ENCODE measurements at regions not wholly inside any gene's neighbourhood (a gene's known extent, or its start where the extent isn't known, plus 50 kb on each side); places are given as distances from the start of the nearest gene placed in this dataset.

DNA sequence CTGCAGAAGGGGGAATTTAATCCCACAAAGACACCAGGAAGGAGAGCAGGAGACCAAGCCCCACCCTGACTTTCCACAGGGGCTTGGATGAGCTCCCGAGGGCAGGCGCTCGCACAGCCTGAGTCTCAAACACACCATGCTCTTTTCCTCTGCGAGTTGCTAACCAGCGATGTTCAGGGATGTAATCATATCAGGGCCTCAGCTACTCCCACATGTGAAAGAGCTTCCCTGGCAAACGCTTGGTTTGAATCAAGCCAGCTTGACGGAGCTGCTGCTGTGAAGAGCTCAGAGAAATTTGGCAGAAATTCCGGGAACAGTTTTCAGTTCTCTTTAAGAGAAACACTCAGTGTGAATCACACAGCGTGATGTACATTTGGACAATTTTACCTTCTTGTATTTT is 385.8 kb downstream of the GALR1 start:
- Histone ChIP-seq H3K27ac (ENCODE audit: low read length) (no peak overlapping the region), H2AFZ (ENCODE audit: low read depth, low read length) (no peak overlapping the region), H3F3A (ENCODE audit: insufficient read depth, low read length, poor library complexity, severe bottlenecking) (no peaks in the 10 kb centered on the region)

GRCh38 chr18:77635858-77636257 is 386.2 kb downstream of the GALR1 start:
- Histone ChIP-seq H2AFZ (ENCODE audit: low read depth, low read length) (no peak overlapping the region), H3K9me3 (ENCODE audit: low read length) (no peaks in the 10 kb centered on the region), H3K9me2 (ENCODE audit: insufficient read depth, low read length) (no peaks in the 10 kb centered on the region), H3K9ac (ENCODE audit: low read length) (no peak overlapping the region), H3K4me2 (ENCODE audit: low read length) (no peak overlapping the region), H3K4me3 (ENCODE audit: low read length) (no peak overlapping the region), H3K27ac (ENCODE audit: low read length) (no peak overlapping the region), H4K20me1 (ENCODE audit: insufficient read depth) (no peaks in the 10 kb centered on the region), H3K27me3 (ENCODE audit: insufficient read depth, low read depth, low read length) (no peaks in the 10 kb centered on the region), H3K36me3 (ENCODE audit: insufficient read depth, low read length) (no peaks in the 10 kb centered on the region), H3K79me2 (replicated peaks; ENCODE audit: insufficient read depth, low read length) (no peaks in the 10 kb centered on the region), H3F3A (ENCODE audit: insufficient read depth, low read length, poor library complexity, severe bottlenecking) (no peaks in the 10 kb centered on the region)
- TF ChIP-seq MXI1 (conservative IDR thresholded peaks at IDR 0.05; ENCODE audit: poor library complexity, severe bottlenecking): no peak
- no peak for TF ChIP-seq EZH2 (IDR thresholded peaks at IDR 0.05; ENCODE audit: borderline replicate concordance, insufficient read depth, low read length, poor library complexity, severe bottlenecking)
- TF ChIP-seq, protein P1, sequence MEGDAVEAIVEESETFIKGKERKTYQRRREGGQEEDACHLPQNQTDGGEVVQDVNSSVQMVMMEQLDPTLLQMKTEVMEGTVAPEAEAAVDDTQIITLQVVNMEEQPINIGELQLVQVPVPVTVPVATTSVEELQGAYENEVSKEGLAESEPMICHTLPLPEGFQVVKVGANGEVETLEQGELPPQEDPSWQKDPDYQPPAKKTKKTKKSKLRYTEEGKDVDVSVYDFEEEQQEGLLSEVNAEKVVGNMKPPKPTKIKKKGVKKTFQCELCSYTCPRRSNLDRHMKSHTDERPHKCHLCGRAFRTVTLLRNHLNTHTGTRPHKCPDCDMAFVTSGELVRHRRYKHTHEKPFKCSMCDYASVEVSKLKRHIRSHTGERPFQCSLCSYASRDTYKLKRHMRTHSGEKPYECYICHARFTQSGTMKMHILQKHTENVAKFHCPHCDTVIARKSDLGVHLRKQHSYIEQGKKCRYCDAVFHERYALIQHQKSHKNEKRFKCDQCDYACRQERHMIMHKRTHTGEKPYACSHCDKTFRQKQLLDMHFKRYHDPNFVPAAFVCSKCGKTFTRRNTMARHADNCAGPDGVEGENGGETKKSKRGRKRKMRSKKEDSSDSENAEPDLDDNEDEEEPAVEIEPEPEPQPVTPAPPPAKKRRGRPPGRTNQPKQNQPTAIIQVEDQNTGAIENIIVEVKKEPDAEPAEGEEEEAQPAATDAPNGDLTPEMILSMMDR (IDR thresholded peaks at IDR 0.05; ENCODE audit: poor library complexity, severe bottlenecking): no peak
- TF ChIP-seq RAD21 (conservative IDR thresholded peaks at IDR 0.05): no peak
- no peak for TF ChIP-seq SMC3 (conservative IDR thresholded peaks at IDR 0.05; ENCODE audit: poor library complexity)
- no peak for TF ChIP-seq TAF1 (IDR thresholded peaks at IDR 0.05; ENCODE audit: low read depth)
- TF ChIP-seq EP300 (conservative IDR thresholded peaks at IDR 0.05; ENCODE audit: poor library complexity, severe bottlenecking): no peak

More for the DNA sequence above, 385.8 kb downstream of the GALR1 start:
- Histone ChIP-seq H3K9me3 (ENCODE audit: low read length) (no peaks in the 10 kb centered on the region), H3K27me3 (ENCODE audit: insufficient read depth, low read depth, low read length) (no peaks in the 10 kb centered on the region), H3K36me3 (ENCODE audit: insufficient read depth, low read length) (no peaks in the 10 kb centered on the region), H4K20me1 (ENCODE audit: insufficient read depth) (no peaks in the 10 kb centered on the region), H3K4me3 (ENCODE audit: low read length) (no peak overlapping the region), H3K4me2 (ENCODE audit: low read length) (no peak overlapping the region), H3K9me2 (ENCODE audit: insufficient read depth, low read length) (no peaks in the 10 kb centered on the region), H3K9ac (ENCODE audit: low read length) (no peak overlapping the region), H3K79me2 (replicated peaks; ENCODE audit: insufficient read depth, low read length) (no peaks in the 10 kb centered on the region)
- TF ChIP-seq MXI1 (conservative IDR thresholded peaks at IDR 0.05; ENCODE audit: poor library complexity, severe bottlenecking) (no peak), EP300 (conservative IDR thresholded peaks at IDR 0.05; ENCODE audit: poor library complexity, severe bottlenecking) (no peak), RAD21 (conservative IDR thresholded peaks at IDR 0.05) (no peak), TAF1 (IDR thresholded peaks at IDR 0.05; ENCODE audit: low read depth) (no peak), POLR2AphosphoS5 (IDR thresholded peaks at IDR 0.05) (no peak), EZH2 (IDR thresholded peaks at IDR 0.05; ENCODE audit: borderline replicate concordance, insufficient read depth, low read length, poor library complexity, severe bottlenecking) (no peak), SMC3 (conservative IDR thresholded peaks at IDR 0.05; ENCODE audit: poor library complexity) (no peak)
- TF ChIP-seq, protein P1 (IDR thresholded peaks at IDR 0.05; ENCODE audit: poor library complexity, severe bottlenecking): no peak
- TF ChIP-seq, protein P2, sequence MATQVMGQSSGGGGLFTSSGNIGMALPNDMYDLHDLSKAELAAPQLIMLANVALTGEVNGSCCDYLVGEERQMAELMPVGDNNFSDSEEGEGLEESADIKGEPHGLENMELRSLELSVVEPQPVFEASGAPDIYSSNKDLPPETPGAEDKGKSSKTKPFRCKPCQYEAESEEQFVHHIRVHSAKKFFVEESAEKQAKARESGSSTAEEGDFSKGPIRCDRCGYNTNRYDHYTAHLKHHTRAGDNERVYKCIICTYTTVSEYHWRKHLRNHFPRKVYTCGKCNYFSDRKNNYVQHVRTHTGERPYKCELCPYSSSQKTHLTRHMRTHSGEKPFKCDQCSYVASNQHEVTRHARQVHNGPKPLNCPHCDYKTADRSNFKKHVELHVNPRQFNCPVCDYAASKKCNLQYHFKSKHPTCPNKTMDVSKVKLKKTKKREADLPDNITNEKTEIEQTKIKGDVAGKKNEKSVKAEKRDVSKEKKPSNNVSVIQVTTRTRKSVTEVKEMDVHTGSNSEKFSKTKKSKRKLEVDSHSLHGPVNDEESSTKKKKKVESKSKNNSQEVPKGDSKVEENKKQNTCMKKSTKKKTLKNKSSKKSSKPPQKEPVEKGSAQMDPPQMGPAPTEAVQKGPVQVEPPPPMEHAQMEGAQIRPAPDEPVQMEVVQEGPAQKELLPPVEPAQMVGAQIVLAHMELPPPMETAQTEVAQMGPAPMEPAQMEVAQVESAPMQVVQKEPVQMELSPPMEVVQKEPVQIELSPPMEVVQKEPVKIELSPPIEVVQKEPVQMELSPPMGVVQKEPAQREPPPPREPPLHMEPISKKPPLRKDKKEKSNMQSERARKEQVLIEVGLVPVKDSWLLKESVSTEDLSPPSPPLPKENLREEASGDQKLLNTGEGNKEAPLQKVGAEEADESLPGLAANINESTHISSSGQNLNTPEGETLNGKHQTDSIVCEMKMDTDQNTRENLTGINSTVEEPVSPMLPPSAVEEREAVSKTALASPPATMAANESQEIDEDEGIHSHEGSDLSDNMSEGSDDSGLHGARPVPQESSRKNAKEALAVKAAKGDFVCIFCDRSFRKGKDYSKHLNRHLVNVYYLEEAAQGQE (IDR thresholded peaks at IDR 0.05; ENCODE audit: borderline replicate concordance): no peak
